Loucy (cell line): ENCODE measurements at regions not wholly inside any gene's neighbourhood (a gene's known extent, or its start where the extent isn't known, plus 50 kb on each side); places are given as distances from the start of the nearest gene placed in this dataset.

Source experiments
- EZH2phosphoT487 ChIP-seq: fragments of 200-600 bp; IDR thresholded peaks from 2 replicates; pipeline ENCODE4 v1.6.1; 2018; ENCODE audit warnings: antibody characterized with exemption, mild to moderate bottlenecking, moderate library complexity, borderline replicate concordance
- TF ChIP-seq, protein P1 (sequence below): fragments of 200-600 bp; sonication (generic); conservative IDR thresholded peaks from 2 replicates; pipeline ENCODE4 v1.5.1; 2014; ENCODE audit warnings: mild to moderate bottlenecking, antibody characterized with exemption, low read length

DNA sequence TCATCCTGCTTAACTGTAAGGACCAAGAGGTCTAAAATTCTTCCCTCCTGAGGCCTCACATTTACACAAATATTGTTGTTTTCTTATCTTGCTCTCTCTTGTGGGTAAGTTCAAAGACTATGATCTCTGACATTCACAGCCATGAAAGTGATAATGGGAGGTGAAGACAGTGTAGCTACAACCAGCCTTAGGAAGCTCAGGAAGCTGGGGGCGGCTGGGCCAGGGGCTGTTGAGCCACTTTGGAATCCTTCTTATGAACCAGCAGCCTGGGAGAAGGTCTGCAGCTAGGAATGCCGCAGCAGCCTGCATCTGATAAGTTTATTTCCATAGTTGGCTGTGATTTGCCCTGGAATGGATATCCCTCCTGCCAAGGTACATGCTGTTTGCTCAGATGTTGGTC lies 316.2 kb downstream of the STIM2 start:
- TF ChIP-seq, protein P1, sequence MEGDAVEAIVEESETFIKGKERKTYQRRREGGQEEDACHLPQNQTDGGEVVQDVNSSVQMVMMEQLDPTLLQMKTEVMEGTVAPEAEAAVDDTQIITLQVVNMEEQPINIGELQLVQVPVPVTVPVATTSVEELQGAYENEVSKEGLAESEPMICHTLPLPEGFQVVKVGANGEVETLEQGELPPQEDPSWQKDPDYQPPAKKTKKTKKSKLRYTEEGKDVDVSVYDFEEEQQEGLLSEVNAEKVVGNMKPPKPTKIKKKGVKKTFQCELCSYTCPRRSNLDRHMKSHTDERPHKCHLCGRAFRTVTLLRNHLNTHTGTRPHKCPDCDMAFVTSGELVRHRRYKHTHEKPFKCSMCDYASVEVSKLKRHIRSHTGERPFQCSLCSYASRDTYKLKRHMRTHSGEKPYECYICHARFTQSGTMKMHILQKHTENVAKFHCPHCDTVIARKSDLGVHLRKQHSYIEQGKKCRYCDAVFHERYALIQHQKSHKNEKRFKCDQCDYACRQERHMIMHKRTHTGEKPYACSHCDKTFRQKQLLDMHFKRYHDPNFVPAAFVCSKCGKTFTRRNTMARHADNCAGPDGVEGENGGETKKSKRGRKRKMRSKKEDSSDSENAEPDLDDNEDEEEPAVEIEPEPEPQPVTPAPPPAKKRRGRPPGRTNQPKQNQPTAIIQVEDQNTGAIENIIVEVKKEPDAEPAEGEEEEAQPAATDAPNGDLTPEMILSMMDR = no peak
- TF ChIP-seq EZH2phosphoT487 = no peak
